Amygdala (tissue), 56 donors: ENCODE measurements at regions not wholly inside any gene's neighbourhood (a gene's known extent, or its start where the extent isn't known, plus 50 kb on each side); places are given as distances from the start of the nearest gene placed in this dataset.

Experiments
- DNase-seq, 56 donors: peaks; one replicate each; lab custom pipeline; 2025; lab: John Stamatoyannopoulos, UW

- DNase-seq, result no peak
Measured at GRCh38 chr14:96637521-96637920, 135.3 kb downstream of the PAPOLA start.

DNA sequence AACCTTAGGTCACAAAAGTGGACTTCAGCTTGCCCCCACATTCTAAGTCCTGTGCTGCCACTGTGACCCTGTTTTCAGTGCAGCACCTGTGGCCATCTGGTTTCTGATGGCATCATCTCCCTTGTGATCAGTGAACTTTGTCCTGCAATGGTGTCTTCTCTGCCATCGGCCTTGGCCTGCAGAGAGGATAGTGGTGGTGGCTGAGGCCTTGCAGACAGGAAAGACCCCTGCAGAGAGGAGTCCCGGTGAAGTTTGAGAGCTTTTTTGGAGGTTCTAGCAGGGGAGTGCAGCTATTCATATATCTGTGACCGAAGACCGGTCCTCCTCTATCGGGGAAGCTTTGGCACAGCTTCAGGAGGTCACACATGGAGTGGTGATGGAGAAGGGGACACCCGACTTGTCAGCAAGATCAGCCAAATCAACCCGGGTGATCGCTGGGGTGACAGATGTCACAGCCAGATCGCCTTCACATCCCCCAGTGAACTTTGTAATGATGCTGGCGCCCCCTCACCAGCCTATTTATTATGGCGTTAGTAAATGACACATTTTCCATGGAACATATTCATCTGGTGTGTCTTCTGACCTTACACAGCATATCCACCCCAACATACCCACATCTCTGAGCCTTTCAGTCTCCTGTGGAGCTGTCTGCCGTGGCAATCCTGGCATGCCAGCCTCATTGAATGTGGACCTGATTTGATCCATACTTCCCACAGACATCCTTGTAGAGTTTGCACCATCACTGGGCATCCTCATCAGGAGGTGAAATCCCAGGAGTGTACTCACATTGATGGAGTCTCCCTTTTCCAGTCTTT is 136.1 kb downstream of the PAPOLA start:
- no peak for DNase-seq

DNA sequence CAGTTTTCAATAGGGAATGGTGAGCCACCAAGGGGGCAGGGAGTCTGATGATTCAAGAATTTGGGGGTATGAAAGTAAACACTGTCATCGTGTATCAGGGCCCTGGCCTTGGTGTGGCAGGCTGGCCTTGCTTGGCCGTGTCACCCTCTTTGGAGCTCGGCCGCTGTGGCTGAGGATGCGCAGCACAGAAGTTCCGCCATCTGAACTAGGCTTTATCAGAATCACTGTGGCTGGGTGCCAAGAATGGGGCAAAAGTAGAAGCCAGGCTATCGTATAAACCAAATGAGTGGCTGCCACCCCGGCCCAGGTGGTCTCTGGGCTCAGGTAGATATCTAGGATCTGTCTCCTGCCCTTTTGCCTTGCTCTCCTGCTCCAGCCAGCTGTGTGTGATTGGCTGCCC is 137.4 kb downstream of the PAPOLA start:
- no peak for DNase-seq

DNA sequence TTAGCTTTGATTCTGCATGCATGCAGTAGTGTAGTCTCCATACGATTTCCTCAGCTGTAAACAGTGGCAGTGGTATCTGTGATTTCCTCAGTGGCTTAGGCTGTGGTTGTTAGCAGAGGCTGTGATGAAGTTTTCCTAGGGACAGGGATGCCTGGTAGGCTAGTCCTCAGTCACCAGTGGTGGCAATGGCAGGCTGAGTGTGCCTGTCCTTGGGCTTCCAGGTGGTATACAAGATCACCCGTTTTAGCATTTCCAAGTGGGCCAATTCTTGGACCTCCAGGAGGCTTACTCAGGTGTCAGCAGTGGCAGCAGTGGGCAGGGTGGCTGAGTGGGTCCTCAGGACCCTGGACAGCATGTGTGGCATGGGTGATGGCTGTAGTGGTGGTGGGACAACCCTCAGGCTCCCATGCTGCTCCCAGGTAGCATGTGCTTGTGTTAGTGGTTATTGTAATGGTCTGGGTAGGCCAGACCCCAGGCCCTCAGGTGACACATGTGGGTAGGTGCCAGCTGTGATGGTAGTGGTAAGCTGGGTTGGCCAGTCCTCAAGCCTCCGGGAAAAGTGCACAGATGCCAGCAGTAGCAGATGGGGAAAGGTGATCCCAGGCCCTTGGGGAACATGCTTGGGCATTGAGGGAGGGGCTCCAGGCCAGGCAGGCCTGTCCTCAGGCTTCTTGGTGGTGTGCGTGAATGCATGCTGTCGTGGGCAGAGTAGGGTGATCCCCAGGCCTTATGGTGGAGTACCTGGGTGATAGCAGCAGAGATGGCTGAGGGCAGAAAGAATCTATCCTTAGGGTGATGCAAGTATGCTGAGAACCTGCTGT is 146.5 kb downstream of the PAPOLA start:
- DNase-seq, result no peak

GRCh38 chr14:96649327-96649601 is 147.1 kb downstream of the PAPOLA start:
- DNase-seq, result no peak

DNA sequence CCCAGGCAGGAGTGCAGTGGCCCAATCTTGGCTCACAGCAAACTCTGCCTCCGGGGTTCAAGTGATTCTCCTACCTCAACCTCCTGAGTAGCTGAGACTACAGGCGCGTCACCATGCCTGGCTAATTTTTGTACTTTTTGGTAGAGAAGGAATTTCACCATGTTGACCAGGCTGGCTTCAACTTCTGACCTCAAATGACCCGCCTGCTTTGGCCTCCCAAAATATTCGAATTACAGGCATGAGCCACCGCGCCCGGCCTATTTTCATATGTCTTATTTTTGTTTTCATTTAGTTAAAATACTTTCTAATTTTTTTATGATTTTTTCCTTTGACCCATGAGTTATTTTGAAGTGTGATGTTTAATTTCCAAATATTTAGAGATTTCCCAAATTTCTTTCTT is 143.6 kb upstream of the VRK1 start:
- DNase-seq, result no peak

DNA sequence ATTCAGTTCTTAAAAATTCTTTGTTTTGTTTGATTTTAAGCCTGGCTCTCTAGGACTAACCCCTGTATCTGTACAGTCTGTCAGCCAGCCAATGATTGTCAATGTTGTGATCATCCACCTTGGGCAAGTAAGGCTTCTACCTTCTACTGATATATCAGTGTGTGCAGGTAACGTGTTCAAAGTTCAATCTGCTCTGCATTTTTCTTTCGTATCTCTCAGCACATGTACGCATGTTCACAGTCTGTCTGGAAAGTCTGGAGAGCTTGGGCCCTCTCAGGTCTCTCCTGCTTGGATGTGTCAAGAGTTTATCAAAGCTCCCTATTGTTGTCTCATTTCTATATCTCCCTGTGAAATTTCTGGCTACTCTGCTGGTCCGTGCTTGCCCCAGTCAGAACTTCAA is 138.6 kb upstream of the VRK1 start:
- no peak for DNase-seq

DNA sequence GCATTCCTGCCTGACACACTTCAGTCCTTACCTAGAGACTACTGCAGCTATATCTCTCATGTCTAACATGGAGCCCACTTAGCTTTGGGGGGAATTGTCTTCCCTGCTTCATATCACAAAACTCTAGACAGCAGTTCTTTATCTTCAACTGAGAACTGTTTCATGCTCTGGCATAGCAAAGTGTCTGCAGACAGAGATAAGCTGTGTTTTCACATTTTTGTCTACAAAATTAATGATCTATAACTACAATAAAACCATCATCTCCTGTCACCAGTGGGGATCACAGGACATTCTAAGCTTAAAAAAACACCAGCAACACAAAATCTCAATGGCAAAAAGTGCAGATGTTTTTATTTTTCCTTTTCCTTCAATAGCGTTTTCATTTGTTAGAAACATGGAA is 137.1 kb upstream of the VRK1 start:
- no peak for DNase-seq

DNA sequence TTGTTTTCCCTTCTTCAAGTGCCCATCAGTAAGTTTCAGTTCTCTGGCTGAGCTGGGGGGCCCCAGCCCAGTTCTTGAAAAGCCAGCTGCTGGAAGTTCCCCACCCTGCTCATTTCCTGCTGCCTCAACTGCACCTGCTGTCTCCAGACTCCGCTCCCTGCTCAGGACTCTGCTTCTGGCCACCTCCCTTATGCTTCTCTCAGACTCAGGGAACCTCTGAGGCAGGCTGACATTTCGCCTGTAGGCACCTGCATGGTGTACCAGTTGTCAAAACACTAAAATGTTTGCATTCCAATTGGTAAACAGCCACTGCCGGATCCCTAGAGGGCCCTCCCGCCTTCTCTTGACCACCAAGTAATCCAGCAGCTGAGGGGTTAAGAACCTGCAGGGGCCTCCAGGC is 136.5 kb upstream of the VRK1 start:
- DNase-seq, result no peak

DNA sequence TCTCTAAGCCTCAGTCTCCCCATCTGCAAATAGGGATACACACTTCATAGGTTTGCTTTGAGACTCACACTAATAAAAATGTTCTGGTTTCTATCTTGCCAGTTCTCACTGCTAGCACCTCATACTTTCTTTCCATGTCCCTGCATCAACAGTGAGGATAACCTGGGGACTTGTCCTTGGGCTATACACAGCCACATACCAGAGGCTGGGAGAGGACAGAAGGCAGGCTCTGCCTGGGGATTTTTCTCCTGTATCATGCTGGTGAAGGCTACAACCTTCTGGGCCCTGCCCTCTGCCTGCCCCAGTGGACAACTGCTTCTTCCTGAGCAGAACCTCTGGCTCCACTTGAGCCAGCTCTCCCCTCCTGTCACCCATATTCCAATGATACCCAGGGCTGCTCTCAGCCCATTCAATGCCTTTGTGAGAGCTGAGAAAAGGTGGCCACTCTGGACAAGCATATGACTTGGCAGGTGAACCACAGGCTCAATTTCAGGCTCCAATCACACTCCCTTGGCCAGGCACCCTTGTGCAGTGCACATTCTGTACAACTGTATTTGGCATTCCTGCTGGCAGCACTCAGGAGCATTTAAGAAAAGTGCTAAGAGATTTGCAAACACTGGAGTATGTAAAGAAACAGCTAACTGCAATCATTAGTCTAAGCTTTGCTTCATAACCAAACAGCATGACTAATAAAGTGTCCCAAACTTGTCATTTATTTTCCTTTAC is 135.8 kb upstream of the VRK1 start:
- no peak for DNase-seq

DNA sequence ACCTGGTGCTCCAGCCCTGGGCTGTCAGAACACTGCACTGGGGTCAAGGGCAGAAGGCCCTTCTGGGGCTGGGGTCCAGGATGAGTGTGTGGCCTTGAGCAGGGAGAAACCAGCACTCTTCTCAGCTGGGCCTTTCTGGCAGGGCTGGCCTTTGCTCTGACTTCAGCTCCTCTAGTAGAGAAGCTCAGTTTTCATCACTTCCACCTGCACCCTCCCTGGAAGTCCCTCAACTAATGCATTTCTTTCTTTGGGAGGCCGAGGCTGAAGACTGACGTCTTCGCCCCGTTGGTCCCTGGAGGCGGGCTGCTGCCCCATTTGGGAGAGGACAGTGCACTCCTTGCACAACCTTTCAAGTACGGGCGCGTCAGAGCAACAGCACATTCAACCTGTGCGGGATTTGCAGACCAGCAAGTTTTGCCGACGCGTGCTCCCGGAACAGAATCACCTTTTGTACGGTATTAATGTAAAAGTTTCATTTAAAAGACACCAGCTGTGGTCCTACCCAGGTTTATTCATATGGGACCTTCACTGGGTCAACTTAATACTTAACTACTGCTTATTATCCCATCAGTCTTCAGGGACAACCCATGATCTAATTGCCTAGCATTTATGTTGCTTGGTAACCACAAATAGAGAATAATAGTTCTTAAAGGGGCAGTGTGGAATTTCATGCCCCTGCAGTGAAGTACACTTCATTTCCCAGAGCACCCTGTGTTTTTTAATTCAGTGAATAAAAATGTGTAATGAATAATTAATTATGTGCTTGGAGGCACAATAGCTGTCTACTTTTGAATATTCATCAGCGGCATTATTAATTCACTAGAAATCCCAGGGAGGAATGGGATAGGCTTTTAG is 134.8 kb upstream of the VRK1 start:
- no peak for DNase-seq

- DNase-seq, result no peak
Measured at GRCh38 chr14:96663076-96663475, 134.1 kb upstream of the VRK1 start.

DNA sequence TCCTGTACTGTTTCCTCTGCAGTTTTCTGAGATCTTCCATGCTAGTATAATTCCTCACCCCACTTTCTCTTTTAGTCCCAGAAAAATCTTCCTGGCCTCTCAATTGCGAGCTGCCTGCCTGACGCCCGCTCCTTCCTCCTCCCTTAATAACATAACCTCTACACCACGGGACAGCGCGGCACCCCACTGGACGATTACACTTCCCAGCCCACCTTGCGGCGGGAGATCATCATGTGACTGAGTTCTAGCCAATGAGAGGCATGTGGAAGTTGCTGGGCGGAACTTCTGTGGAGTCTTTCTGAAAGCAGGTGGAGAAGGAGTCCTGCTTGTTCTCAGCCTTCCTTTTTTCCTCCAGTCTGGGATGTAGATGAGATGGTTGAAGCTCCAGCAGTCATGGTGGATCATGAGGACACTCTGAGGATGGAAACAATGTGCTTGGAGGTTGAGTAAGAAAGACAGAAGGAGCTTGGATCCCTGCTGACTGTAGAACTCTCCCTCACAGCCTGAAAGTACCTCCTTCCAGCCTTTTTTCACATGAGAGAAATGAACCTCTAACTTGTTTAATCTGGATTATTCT is 133.6 kb upstream of the VRK1 start:
- DNase-seq, result no peak

- DNase-seq, result no peak
Measured at GRCh38 chr14:96666088-96666487, 131.1 kb upstream of the VRK1 start.

DNA sequence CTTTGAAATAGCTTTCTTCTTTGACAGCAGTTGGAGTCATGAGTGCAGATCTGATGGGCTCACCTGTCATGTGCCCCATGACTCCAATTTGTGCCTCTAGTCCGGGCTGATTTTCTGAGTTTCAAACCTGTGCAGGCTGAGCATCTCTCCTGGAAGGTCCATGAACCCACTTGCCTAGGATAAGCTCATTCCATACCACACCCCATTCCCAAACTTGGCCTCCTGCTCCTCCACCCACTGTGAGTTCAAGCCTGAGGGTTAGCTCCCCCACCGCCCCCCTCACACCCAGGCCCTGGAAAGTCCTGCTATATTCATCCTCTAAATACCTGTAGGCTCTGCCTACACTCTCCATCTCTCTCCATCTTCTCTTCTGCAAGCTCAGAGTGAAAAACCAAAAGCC is 126.8 kb upstream of the VRK1 start:
- no peak for DNase-seq

- DNase-seq, result no peak
Measured at GRCh38 chr14:96671218-96671617, 126.0 kb upstream of the VRK1 start.

GRCh38 chr14:96673706-96674105 is 123.5 kb upstream of the VRK1 start:
- no peak for DNase-seq

- no peak for DNase-seq
Measured at GRCh38 chr14:96674121-96674520, 123.1 kb upstream of the VRK1 start.

GRCh38 chr14:96676166-96676565 is 121.0 kb upstream of the VRK1 start:
- no peak for DNase-seq

DNA sequence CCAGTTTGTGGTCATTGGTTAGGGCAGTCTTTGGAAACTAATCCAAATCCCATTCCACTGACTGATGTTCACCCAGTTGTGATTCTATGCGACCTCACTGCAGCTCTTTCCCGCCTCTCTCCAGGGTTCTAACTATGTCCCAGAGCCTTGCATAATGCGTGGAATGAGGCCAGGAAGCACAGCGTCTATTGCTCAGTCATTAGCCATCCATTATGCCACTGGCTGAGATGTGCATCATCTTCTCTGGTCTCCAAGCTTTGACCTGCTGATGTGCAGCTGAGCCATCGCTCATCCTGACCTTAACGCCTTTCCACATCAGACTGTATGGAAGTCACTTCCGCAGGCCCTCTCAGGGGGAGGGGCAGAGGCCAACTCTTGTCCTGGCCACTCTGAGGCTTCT is 115.4 kb upstream of the VRK1 start:
- DNase-seq, result no peak
